Omental fat pad (tissue), 3 donors: ENCODE measurements at regions not wholly inside any gene's neighbourhood (a gene's known extent, or its start where the extent isn't known, plus 50 kb on each side); places are given as distances from the start of the nearest gene placed in this dataset.

Experiments used
- ATAC-seq: fragments of 150-250 bp; one replicate; pipeline ENCODE4 v1.9.1; 2016; ENCODE audit warnings: mild to moderate bottlenecking, moderate library complexity; ENCODE audit not compliant: low FRiP score
- DNase-seq: peaks from one replicate; pipeline ENCODE4 v3.0.0-alpha.2; 2019; ENCODE audit warnings: low spot score
- CTCF ChIP-seq, 3 donors: fragments of 450-650 bp; IDR thresholded peaks; one replicate each; pipeline ENCODE4 v1.5.1; 2016 to 2017; ENCODE audit warnings: antibody characterized with exemption in 3 of 3, mild to moderate bottlenecking in 3 of 3, moderate library complexity in 2 of 3

- ATAC-seq (no peak), DNase-seq (no peak)
- no peak for TF ChIP-seq CTCF (IDR thresholded peaks at IDR 0.05)
These were observed 60.3 kb downstream of the AVPR1A start for GRCh38 chr12:63090716-63091115.

GRCh38 chr12:63086149-63086915, 64.7 kb downstream of the AVPR1A start:
- no peak for DNase-seq
- no peak for TF ChIP-seq CTCF (IDR thresholded peaks at IDR 0.05)
- ATAC-seq: no peak

- no peak for TF ChIP-seq CTCF (IDR thresholded peaks at IDR 0.05)
- DNase-seq: no peak
- ATAC-seq: no peak
These were observed 65.9 kb downstream of the AVPR1A start for GRCh38 chr12:63085120-63085519.

GRCh38 chr12:63084501-63084900, 66.5 kb downstream of the AVPR1A start:
- no peak for ATAC-seq
- no peak for DNase-seq
- TF ChIP-seq CTCF (IDR thresholded peaks at IDR 0.05): no peak

GRCh38 chr12:63083046-63083445, 68.0 kb downstream of the AVPR1A start:
- no peak for DNase-seq
- no peak for ATAC-seq
- TF ChIP-seq CTCF (IDR thresholded peaks at IDR 0.05): no peak

GRCh38 chr12:63079791-63080502, 71.1 kb downstream of the AVPR1A start:
- TF ChIP-seq CTCF (IDR thresholded peaks at IDR 0.05): no peak
- ATAC-seq (no peak), DNase-seq (no peak)

- TF ChIP-seq CTCF (IDR thresholded peaks at IDR 0.05): no peak
- DNase-seq (no peak), ATAC-seq (no peak)
These were observed 72.1 kb downstream of the AVPR1A start for GRCh38 chr12:63078906-63079305.
